Stimulated activated CD4-positive, alpha-beta T cell treated with anti-CD3 and anti-CD28 coated beads, Interleukin-4, amount 100 ng/mL, for 1 hour (primary cell): ENCODE measurements at regions not wholly inside any gene's neighbourhood (a gene's known extent, or its start where the extent isn't known, plus 50 kb on each side); places are given as distances from the start of the nearest gene placed in this dataset.
A peak's percentile ranks its signal among the peaks of the same experiment; 100 is the strongest.

Source experiments
- DNase-seq: peaks from one replicate; pipeline ENCODE4 v3.0.0-alpha.2; 2020

DNA sequence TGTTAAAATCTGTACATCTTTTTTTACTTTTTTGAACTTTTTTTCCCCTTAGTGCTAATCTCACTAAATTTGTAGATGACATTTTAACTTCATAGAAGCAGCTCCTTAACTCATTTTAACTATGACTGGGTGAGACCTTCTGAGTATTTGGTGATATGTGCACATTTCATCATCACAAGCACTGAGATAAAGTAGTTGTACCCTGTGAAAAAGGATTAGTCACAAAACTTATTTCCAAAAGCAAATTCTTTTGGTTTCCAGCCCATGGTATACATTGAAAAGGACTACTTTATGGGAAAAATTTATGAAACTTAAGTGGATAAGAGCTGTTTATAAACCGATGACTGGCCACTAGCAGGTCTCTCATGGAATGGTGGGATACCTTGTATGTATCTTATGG is 581.5 kb downstream of the PLCL1 start:
- DNase-seq: no peak

DNA sequence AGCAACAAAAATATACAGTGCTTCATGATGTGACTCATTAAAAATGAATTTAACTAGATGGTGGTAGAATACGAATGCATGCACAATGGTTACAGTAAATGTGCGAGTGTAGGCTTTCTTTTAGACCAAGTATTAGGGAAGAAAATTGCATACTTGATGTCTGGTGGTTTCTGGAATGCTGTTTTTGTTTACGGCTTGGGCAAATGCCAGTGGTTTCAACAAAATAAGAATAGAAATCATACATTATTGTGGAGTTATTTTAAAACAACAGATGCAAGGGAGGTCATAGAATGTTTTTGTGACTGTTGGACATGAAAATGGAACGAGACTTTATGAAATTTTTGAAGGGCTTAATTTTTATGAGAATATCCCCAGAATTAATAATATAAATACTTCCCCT is 580.9 kb downstream of the PLCL1 start:
- no peak for DNase-seq

DNA sequence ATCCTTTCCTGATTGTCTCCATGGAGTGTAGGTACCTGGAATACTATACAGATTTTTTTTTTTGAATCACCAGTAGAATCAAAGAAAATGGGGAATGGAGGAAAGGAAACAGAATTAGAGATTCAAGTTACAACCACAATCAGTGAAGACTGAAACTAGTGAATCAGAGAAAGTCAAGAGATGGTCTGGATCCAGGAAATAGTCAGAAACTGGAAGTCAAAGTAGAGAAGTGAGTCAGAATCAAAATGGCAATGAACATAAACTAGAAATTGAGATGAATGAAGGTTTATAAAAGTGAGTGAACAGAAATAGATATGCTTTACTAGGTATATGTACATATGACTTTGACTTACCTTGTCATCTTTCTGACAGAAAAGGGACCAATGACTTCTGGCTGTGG is 579.0 kb downstream of the PLCL1 start:
- DNase-seq: no peak

DNA sequence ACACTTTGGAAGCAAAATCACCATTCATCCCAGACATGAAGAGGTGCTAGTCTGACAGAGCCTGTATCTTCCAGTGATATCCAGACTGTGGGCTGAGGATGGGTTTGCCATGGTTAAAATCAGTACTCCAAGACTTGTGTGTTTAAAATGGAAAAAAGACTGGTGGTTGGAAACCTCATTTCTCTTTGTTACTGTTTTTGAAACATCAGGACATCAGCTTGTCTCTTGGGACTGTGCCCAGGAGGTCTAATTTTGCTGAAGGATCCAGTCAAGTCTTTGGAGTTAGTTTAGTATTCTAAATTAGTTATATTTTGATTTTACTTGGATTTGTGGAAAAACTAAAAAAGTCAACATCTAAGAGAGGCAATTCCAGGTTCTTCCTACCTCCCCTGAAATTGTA is 578.4 kb downstream of the PLCL1 start:
- no peak for DNase-seq

DNA sequence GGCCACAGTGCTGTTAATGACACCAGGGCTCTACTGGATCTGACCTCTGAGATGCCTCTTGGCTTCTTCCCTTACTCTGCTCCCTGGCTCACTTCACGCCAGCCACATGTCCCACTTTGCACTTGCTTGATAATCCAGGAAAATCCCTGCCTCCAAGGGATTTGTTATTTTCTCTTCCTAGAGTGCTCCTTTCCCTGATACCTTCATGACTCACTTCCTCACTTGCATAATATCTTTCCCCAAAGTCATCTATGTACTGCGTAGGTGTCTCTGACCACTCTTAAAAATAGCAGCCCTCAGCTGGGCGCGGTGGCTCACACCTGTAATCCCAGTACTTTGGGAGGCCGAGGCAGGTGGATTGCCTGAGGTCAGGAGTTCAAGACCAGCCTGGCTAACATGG is 572.3 kb downstream of the PLCL1 start:
- DNase-seq: no peak

DNA sequence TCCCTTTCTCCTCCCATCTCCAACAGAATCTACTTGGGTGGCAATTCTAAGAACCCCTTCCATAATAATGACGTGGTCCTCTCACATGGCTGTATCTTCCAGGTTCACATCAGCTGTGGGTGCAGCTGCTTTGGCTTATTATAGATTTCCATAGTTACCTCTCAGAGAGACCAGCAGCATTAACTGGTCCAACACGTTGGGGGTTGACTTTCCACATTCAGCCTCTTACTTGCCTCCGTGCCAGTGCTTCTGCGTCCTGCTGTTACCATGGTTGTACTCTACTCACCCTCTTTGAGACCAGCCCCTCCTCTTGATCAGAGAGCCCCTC is 570.7 kb downstream of the PLCL1 start:
- DNase-seq: no peak

DNA sequence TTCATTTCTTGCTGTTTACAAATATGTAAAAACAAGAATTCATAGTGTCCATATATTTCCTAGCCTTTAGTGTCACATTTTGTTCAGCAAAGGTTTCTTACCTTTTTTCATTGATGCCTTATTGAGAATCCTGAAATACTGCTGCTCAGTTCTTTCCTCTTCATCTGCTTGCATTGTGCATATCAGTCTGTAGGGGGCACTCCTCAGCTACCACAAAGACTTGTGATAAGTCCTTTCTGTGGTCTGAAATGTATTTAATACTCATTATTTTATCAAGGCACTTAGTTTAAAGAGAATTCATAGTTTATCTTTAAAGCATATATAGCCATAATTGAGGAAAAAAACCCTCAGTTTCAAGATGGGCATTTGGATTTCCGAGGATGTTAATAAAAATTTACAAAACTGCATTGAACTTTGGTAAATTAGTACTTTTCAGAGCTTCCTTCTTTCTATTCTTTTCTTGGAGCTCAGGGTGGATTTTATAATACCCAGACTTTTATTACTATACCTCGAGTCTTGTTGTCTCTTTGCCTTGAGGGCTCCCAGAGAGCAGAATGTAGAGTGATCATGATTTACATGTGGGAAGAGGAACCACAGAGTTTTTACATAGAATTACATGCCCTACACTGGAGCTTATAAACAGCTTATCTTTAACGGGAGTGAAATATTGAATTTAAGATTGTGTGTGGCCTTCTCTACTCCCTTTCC is 570.1 kb downstream of the PLCL1 start:
- peak; percentile 9 for DNase-seq

DNA sequence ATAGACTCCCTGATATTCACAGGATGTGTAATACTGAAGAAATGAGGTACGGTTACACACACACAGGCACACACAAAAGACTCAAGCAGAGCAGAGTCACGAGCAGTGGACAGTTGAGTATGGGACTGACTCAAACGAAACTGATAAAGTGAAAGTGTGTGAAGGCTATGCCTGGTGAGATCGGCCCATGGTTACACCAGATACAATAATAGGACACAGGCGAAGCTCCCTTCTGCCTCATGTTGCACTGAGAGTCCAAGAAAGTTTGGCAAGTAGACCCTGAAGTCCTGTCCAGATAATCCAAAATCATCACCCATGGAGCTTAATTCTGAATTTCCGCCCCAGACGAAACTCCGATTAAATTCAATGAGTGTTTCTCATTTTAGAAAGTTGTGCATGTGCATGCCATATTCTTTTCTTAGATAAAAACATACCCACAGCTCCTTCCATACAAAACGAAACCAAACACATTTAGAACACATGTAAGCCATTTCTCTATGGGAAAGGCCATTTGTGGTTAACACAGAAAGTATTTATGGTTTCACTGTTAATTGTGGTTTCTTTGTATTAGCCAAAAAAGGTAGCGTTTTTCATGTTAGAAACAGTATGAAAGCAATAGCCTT is 567.6 kb downstream of the PLCL1 start:
- no peak for DNase-seq

DNA sequence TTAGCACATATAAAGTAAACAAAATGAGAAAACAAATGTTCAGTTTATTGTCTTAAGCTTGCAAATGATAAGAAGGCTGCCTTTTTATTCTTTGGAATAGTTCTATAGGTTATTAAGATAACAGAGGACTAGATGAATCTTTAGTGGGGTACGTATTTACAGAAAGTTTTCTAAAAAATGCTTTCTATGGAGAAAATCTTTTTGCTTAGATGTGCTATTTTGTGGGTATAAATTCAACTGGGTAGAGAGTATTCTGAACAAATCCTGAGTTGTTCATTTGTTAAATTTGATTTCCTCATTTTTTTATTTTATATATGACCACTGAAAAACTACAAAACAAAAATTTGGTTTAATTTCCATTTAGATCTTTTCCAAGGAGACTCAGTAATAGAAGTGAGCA is 566.9 kb downstream of the PLCL1 start:
- no peak for DNase-seq

DNA sequence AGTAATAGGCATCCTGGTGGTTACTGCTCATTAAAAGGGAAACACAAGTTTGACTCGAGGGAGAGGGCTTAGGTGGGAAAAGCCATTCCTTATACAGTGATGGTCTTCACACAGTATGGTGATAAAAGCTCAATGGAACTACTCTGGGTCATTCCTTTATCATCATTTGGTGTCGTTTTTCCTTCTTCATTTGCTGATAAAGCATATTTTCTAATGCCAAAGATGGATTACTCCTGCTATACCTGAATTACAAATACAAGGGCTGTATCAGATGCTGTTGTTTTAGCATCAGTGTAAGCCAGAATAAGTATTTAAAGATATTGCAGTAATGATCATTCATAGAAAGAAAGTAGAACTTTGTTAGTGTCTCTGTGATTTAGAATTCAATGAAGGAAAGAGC is 563.7 kb downstream of the PLCL1 start:
- no peak for DNase-seq

DNA sequence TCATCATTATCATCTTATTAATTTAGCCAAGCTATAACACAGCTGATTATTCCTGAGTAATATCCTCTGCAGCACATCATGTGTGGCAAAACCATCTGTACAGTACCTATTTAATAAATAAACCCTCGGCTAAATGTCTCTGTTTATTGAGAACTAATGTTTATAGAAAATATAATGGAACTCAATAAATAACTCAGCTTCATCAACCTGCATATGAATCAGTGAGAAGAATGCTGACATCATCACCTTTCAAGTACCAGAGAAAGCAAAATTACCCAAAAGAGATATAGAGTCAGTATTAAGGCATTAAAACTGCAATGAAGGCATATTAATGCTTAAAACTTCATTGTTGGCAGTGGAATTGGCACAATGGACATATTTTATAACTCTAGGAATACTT is 558.3 kb downstream of the PLCL1 start:
- no peak for DNase-seq

DNA sequence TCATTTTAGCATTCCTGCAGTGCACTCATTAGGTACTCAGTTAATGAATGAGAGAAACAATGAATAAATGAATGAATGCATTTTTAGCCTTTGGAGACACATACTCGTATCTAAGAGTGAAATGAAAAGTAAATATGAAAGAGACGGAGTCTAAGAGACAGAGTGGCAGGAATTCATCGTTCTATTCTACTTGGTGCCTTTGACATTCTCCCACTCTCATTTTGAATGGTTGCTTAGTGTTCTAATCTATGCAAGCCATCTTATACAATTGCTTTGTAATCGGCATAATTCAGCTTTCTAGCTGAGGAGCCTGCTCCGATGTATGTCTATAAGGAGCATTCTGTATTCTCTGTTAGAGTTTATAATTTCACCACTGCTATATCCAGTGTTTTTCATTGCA is 554.9 kb downstream of the PLCL1 start:
- DNase-seq: no peak

DNA sequence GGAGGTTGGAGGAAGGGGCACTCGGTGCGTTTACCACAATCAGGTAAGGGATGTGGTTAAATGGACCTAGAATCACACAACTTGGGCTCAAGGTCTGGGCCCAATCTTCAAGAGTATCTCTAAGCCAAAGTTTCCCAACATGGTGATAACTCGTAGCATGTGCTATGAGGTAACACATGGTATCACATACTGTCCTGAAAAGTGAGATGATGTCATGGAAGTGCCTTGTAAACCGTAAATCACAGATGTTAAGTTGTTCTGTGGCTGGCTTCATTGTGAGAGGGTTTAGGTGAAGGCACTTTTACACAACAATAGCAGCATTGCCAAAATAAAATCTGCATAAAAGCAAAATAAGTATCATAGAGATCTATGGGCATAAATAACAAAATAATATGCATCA is 551.8 kb downstream of the PLCL1 start:
- no peak for DNase-seq

DNA sequence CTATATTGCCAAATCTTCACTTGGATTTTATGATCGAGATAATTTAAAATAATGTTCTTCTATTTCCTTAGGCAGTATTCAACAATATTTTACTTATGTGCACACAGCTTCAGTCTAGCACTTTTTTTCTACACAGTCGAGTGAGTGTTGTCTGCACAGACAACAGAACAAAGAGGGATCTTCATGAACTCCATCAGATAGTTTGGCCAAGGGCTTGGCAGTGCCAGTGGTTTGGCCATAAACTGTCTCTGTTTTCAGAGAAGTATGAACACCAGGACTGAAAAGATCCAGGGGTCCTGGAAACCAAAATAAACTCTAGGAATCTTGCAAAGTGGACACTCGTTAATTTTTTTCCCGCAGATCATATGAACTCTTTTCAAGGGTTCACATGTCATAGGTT is 547.3 kb downstream of the PLCL1 start:
- no peak for DNase-seq

DNA sequence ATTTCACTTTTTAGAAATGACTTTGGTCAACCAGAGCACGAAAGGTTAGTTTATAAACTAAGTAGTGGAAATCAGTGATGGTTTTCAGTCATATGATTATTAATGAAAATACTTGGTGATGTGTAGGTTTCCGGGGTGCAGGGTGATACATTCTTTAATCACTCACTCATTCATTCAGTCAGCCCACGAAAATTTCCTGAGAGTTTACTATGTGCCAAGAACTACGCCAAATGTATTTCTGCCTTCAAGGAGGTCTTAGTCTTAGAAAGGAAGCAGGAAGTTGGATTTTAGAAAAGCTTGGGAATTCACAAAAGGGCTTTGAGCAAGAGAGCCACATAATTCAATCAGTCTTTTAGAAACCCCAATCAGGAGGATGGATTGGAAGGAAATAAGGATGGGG is 543.6 kb downstream of the PLCL1 start:
- no peak for DNase-seq

DNA sequence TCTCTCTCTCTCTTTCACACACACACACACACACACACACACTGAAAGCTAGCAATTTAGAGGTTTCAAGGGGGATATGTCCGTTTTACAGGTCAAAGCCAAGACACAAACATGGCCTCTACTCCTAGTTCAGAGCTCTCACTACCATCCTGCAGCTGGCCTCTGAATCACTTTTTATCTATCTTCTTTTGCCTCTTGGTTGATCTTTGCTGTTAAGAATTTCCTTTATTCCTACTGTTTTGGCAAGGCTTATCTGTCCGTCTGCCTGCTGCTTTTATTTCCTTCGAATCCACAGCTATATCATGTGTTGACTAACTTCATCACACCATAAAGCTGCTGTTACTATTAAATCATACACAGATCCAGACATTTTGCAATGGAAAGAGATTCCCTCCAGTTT is 543.0 kb downstream of the PLCL1 start:
- DNase-seq: no peak

DNA sequence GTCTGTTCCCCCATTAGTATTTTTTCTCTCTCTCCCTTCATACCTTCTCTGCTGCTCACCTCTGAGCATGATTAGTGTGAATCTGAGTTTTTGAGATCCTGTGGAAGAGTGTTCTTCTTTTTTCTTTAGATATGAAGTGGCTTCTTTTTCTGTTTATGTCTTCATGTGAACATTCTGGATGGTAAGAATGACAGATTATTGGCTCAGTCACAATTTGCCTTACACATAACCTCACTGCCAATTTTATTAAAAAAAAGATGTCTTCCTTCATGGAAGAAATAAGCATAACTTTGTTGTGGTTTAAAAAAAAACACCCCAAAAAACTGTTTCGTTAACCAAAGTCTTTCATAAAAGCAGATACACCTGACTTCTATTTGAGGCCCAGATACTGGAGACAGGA is 539.1 kb downstream of the PLCL1 start:
- DNase-seq: no peak

DNA sequence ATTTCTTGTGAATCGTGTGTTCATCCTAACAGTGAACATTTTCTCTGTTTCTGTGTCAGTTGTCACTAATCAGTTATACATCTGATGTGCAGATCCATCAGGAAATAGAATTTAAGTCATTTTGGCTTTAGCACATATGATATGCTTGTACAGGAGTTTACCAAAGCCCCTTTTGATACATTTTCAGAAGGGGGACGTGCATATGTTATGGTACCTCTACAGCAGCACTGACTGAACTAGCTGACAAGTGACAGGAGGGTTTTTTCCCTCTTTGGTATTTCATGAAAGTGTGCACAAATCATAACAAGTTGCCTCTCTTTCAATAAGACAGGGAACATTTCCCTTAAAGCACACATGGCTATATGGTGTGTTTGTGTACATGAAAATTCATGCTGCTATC is 536.5 kb downstream of the PLCL1 start:
- no peak for DNase-seq

DNA sequence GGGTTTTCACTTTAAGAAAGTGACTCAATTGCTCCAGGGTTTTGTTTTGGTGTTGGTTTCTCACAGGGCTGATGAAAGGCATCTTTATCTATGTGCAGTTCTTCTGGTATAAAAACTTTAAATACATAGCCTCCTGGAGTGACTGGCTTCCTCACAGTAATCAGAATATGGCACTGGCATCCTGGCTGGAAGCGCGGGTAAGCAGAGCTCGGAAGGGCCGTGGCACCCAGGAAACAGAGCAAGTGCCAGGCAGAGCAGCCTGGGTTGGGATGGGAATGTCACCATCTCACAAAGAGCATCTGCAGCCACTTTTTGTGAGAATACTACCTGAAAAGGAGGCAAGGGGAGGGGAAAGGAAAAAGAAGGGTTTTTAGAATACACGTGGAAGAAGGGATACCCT is 534.7 kb downstream of the PLCL1 start:
- no peak for DNase-seq

DNA sequence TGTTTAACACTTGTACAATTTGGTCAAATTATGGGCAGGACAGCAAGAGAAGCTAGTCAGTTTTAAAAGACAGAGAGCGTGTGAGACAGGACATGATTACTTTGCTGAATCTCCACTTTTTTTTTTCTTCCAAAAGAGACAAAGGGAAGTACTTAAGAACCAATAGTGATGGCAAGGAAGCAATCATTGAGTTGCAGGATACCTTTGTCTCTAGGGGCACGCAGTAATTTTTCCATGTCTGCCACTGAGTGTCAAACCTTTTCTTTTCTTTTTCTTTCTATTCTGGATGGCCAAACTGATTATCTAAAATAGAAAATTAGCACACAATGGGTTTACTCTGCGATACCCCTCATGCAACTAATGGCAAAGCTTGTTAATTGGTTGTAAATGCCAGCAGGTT is 533.0 kb downstream of the PLCL1 start:
- DNase-seq: no peak

DNA sequence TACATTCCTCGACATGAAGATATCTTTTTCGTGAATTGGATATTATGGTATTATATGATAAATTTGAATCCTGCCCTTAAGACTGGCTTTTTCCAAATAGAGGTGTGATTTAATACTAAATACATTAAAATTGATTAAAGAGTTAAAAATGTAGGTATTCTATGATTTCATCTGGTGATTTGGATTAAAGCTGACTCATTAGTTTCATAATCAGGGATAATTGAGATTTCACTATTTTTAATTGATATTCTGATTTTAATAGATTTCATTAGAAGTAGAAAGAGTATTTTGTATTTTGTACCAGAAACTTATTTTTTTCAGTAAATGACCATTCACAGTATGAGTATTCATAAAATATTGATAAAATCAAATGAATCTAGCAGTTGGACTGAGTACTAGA is 524.1 kb downstream of the PLCL1 start:
- no peak for DNase-seq

DNA sequence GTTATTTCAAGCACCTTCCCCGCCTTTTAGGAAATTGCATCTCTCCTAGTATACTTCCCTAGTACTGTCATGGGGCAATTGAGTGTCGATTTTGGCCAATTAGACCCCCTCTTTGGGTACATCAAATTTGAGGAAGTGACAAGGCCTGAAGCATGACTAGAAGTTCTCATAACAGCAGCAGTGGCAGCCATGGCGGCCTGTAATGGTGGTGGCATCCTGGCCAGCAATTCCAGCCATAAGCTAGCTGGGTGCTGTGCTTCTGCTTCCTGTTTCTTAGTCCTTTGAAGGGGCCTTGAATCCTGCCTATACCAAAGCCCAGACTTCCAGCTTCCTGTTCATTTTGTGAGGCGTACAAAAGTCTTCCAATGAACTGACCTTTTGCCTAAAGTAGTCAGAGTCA is 523.1 kb downstream of the PLCL1 start:
- DNase-seq: no peak

DNA sequence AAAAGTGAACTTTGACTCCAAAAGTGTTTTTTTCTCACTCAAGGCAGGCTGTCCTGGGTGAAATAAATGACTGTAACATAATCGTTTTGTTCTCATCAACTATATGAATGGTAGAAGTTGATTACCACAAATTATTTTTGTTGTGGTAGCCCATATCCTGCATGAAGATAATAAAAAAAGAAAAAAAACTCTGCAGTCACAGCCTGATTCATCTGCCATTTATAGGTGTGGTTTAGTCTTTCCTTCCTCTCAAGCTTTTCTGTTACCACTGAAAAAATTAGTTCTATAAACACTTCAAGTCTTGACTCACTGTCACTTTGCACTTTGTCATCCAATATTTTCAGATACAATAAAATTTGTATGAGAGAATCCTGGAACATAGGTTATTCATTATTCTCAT is 522.0 kb downstream of the PLCL1 start:
- DNase-seq: no peak

DNA sequence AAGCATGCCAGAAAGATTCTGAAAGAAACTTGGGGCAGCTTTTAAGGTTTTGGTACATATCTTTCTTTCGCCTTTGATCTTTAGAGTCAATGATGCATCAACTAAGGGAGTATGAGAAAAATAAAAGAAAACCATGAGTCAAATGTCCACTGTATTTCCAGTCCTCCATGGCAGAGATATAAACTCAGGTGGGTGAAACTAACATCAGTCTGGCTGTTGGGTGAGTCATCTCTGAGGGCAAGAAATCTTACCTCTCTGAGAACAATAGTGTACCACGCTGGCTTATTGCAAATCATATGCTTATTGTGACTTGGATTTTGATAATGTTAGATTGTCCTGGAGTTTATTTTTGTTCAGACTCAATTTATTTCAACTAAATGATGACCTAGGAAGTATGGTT is 521.0 kb downstream of the PLCL1 start:
- no peak for DNase-seq

DNA sequence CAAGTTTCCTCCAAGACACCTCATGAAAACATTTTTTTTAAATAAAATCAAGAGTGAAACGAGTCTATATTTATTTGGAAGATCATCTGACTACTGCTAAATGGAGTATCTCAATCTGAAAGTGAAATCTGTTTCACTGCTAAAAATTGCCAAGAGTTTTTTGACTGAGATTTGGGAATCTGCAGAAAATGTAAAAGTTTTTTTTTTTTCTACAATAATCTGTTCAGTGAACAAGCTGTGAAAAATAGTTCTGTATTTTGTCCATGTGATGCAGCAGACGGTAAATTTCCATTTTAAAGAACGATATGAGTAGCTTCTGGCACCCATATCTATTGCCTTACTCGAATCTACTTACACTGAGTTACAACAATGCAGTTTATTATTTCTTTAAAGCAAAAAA is 519.7 kb downstream of the PLCL1 start:
- DNase-seq: no peak

DNA sequence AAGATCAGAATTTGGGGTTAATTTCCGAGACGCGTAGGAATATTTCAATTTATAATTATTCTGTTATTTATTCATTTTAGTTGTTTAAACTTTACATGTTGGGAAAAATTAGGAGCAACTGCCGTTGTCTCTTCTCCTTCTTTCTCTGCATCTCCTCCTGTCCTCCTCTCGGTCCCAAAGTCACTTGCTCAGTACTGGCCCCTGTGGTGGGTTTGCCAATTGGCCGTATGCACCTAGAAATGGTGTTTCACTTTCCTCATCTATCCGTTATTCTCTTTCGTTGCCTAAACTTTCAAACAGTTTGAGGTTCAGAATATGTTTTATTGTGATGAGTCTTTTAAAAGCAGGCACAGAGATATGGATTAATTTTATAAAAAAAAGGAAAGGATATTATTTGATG is 517.9 kb downstream of the PLCL1 start:
- DNase-seq: no peak
